Head of caudate nucleus (tissue), 42 donors: ENCODE measurements at regions not wholly inside any gene's neighbourhood (a gene's known extent, or its start where the extent isn't known, plus 50 kb on each side); places are given as distances from the start of the nearest gene placed in this dataset.
"Not testable (repeated sequence)": the region's sequence is repeated elsewhere in the genome, so short reads cannot be mapped to it uniquely, and the experiment has no call there.

Experiments used
- DNase-seq, 42 donors: peaks; one replicate each; pipeline versions ENCODE4 v3.0.0 to v3.0.0-alpha.2; 2020 to 2021; ENCODE audit warnings: mixed read lengths in 7 of 42
- intact Hi-C: fragments of 100-400 bp; cut with DNase I; formaldehyde crosslinking; loops from one replicate; pipeline ENCODE4 v1.15.0; 2022

- DNase-seq: no peak
- intact Hi-C loops: no loop called here
Measured at GRCh38 chr5:104080646-104081175, 518.1 kb upstream of the NUDT12 start.

- DNase-seq, intact Hi-C loops: not testable (repeated sequence)
Measured at GRCh38 chr5:104079861-104080645, 517.5 kb upstream of the NUDT12 start.

GRCh38 chr5:104071887-104072286, 509.3 kb upstream of the NUDT12 start:
- intact Hi-C loops: no loop called here
- no peak for DNase-seq

- DNase-seq: peak; percentile 21 to 92 (median 66)
- intact Hi-C loops: no loop called here
Measured at GRCh38 chr5:104062621-104063377, 500.2 kb upstream of the NUDT12 start.

GRCh38 chr5:104061707-104062106, 499.1 kb upstream of the NUDT12 start:
- intact Hi-C loops: no loop called here
- DNase-seq: no peak

- intact Hi-C loops: no loop called here
Measured at GRCh38 chr5:104053353-104053649, 490.7 kb upstream of the NUDT12 start.

GRCh38 chr5:104052558-104053352, 490.2 kb upstream of the NUDT12 start:
- intact Hi-C loops: no loop called here
- no peak for DNase-seq

More at GRCh38 chr5:104053353-104053649, 490.7 kb upstream of the NUDT12 start:
- no peak for DNase-seq

GRCh38 chr5:104050436-104050835, 487.8 kb upstream of the NUDT12 start:
- DNase-seq: no peak
- intact Hi-C loops: no loop called here

GRCh38 chr5:104049752-104050151, 487.2 kb upstream of the NUDT12 start:
- intact Hi-C loops: no loop called here
- no peak for DNase-seq

- no peak for DNase-seq
- intact Hi-C loops: no loop called here
Measured at GRCh38 chr5:104048231-104048630, 485.6 kb upstream of the NUDT12 start.

- intact Hi-C loops: no loop called here
- DNase-seq: no peak
Measured at GRCh38 chr5:104045987-104046386, 483.4 kb upstream of the NUDT12 start.

- DNase-seq, intact Hi-C loops: not testable (repeated sequence)
Measured at GRCh38 chr5:104039871-104040270, 477.3 kb upstream of the NUDT12 start.

GRCh38 chr5:104037136-104037535, 474.5 kb upstream of the NUDT12 start:
- DNase-seq, intact Hi-C loops: not testable (repeated sequence)

- DNase-seq, intact Hi-C loops: not testable (repeated sequence)
Measured at GRCh38 chr5:104033186-104033585, 470.6 kb upstream of the NUDT12 start.

GRCh38 chr5:104024538-104024937, 461.9 kb upstream of the NUDT12 start:
- intact Hi-C loops: no loop called here
- DNase-seq: no peak

GRCh38 chr5:104023739-104024138, 461.1 kb upstream of the NUDT12 start:
- no peak for DNase-seq
- intact Hi-C loops: no loop called here

- intact Hi-C loops: no loop called here
- DNase-seq: no peak
Measured at GRCh38 chr5:104019956-104020355, 457.4 kb upstream of the NUDT12 start.

GRCh38 chr5:104018299-104018698, 455.7 kb upstream of the NUDT12 start:
- DNase-seq: no peak
- intact Hi-C loops: no loop called here

GRCh38 chr5:104016646-104017045, 454.1 kb upstream of the NUDT12 start:
- no peak for DNase-seq
- intact Hi-C loops: no loop called here

GRCh38 chr5:104015765-104016164, 453.2 kb upstream of the NUDT12 start:
- DNase-seq: no peak
- intact Hi-C loops: no loop called here
